ENCODE measurements at regions not wholly inside any gene's neighbourhood (a gene's known extent, or its start where the extent isn't known, plus 50 kb on each side); places are given as distances from the start of the nearest gene placed in this dataset.

DNA sequence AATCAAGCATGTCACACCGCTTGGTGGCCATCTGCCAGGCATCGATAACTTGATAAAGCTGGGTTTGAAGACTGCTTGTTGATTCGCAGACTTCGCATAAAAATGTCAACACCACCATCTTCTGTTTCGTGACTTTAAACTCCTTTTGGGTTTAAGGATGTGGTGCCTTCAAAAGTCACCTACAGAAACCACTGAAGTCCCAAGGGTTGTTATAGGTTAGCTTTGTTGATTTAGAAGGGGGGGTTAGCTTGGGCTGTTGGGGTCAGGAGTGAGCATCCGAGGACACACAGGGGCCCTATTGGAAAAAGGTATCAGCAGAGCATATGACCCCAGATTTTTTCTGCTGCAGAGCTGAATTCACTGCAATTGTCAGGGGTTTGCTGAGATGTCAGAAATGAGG, 76.7 kb upstream of the SSTR4 start:
- ChIA-PET POLR2A (no interaction called here), CTCF (no interaction called here)
- peaks cover 0 to 10% of the 10 kb centered on the region in 2 experiments for H3K9me3 ChIP-seq (ENCODE audit: control insufficient read depth in 1 of 2, insufficient read depth in 1 of 2, low read length in 2 of 2)
- ATAC-seq (ENCODE audit: poor library complexity) (no peak), DNase-seq (no peak)
- peaks cover 0 to 2% of the 10 kb centered on the region in 2 experiments for H3K27me3 ChIP-seq (ENCODE audit: control insufficient read depth in 1 of 2, insufficient read depth in 2 of 2, low read length in 2 of 2)
- intact Hi-C loops (cut with DNase I, micrococcal nuclease), result no loop called here
- no peaks in the 10 kb centered on the region for H3K4me1 ChIP-seq (ENCODE audit: insufficient read depth, low read length)
- Mint-ChIP-seq H3K27me3 (no peaks in the 10 kb centered on the region), H3K4me3 (no peak overlapping the region), H3K9me3 (no peaks in the 10 kb centered on the region), H3K27ac (no peak overlapping the region), H3K4me1 (ENCODE audit: low read depth) (no peaks in the 10 kb centered on the region), H3K36me3 (ENCODE audit: low read depth) (no peaks in the 10 kb centered on the region)
- no peak overlapping the region for H3K27ac ChIP-seq (ENCODE audit: low read depth in 1 of 2, low read length in 2 of 2)
- H3K36me3 ChIP-seq (ENCODE audit: insufficient read depth, low read length), result no peaks in the 10 kb centered on the region
- H3K4me3 ChIP-seq (ENCODE audit: low read length), result no peak overlapping the region
- TF ChIP-seq, protein P1, sequence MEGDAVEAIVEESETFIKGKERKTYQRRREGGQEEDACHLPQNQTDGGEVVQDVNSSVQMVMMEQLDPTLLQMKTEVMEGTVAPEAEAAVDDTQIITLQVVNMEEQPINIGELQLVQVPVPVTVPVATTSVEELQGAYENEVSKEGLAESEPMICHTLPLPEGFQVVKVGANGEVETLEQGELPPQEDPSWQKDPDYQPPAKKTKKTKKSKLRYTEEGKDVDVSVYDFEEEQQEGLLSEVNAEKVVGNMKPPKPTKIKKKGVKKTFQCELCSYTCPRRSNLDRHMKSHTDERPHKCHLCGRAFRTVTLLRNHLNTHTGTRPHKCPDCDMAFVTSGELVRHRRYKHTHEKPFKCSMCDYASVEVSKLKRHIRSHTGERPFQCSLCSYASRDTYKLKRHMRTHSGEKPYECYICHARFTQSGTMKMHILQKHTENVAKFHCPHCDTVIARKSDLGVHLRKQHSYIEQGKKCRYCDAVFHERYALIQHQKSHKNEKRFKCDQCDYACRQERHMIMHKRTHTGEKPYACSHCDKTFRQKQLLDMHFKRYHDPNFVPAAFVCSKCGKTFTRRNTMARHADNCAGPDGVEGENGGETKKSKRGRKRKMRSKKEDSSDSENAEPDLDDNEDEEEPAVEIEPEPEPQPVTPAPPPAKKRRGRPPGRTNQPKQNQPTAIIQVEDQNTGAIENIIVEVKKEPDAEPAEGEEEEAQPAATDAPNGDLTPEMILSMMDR (IDR thresholded peaks at IDR 0.05), result no peak

DNA sequence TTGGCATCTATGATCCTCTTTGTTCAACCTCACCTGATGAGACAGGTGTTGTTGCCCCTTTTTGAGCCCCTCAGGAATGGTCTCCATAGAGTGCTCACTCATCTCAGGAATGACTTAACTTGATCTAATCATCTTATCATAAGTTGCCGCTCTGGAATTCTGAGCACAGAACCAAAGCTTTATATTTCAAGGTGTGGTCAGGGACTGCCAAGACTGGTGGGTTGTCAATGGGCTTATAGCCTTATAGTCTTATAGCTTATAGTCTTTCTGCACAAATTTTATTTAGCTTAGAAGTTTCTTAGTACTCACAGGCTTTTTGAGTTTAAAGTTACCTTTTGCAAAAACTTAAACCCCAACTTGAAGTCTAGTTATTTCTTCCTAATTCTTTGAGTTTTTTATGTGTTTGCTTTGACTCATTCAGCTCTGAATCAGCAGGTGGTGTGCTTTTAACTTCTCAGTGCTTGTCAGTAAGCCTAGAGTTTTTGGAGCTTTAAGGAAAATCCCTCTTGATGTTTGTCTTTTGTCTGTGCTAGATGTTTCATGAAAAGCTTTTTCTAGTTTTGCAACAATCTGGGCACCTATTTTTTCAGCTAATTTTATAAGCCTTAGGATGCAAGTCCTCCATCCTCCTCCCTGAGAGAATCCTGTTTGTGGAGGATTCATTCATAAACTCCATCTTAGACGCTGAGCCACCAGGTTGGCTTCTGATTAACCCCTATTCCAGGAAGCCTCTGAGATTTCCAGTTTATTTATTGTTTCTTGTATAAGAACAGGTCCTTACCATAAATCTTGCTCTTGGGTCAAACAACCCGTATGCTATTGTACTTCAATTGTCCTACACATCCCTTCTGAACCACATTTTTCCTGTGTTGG, 72.3 kb upstream of the SSTR4 start:
- no peaks in the 10 kb centered on the region for H3K36me3 ChIP-seq (ENCODE audit: insufficient read depth, low read length)
- H3K4me3 ChIP-seq (ENCODE audit: low read length), result no peak overlapping the region
- ChIA-PET CTCF (no interaction called here), POLR2A (no interaction called here)
- no peak overlapping the region for H3K4me3 Mint-ChIP-seq
- no peaks in the 10 kb centered on the region for H3K36me3 Mint-ChIP-seq (ENCODE audit: low read depth)
- no peak overlapping the region for H3K27ac Mint-ChIP-seq
- H3K27me3 ChIP-seq (ENCODE audit: control insufficient read depth in 1 of 2, insufficient read depth in 2 of 2, low read length in 2 of 2), result peaks cover 0 to 7% of the 10 kb centered on the region in 2 experiments
- peaks cover 0 to 2% of the 10 kb centered on the region in 2 experiments for H3K9me3 ChIP-seq (ENCODE audit: control insufficient read depth in 1 of 2, insufficient read depth in 1 of 2, low read length in 2 of 2)
- ATAC-seq (ENCODE audit: poor library complexity), result no peak
- H3K27ac ChIP-seq (ENCODE audit: low read depth in 1 of 2, low read length in 2 of 2), result no peak overlapping the region
- H3K27me3 Mint-ChIP-seq, result peaks cover 4% of the 10 kb centered on the region
- no peak for DNase-seq
- intact Hi-C loops (cut with DNase I, micrococcal nuclease), result no loop called here
- H3K9me3 Mint-ChIP-seq, result peaks cover 2% of the 10 kb centered on the region
- no peaks in the 10 kb centered on the region for H3K4me1 Mint-ChIP-seq (ENCODE audit: low read depth)
- H3K4me1 ChIP-seq (ENCODE audit: insufficient read depth, low read length), result no peaks in the 10 kb centered on the region
- TF ChIP-seq, protein P1 (IDR thresholded peaks at IDR 0.05), result no peak

DNA sequence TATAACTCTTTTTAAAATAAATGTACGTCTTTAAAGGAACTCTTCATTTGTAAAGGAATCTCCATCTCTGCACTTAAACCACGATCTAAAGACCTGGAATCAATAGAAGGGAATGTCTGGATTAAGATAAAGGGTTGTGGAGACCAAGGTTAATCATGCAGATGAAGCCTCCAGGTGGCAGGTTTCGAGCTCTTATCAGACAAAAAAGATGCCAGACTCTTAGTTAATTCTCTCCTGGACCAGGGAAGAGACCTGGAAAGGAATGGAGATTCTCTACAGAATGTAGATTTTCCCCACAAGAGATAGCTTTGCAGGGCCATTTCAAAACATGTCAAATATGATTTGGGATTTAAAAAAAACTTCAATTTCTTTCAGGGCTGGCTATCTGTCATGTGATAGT, 71.5 kb upstream of the SSTR4 start:
- Histone ChIP-seq H3K27ac (ENCODE audit: low read depth in 1 of 2, low read length in 2 of 2) (no peak overlapping the region), H3K27me3 (ENCODE audit: control insufficient read depth in 1 of 2, insufficient read depth in 2 of 2, low read length in 2 of 2) (peaks cover 0 to 7% of the 10 kb centered on the region in 2 experiments), H3K9me3 (ENCODE audit: control insufficient read depth in 1 of 2, insufficient read depth in 1 of 2, low read length in 2 of 2) (no peaks in the 10 kb centered on the region), H3K4me1 (ENCODE audit: insufficient read depth, low read length) (no peaks in the 10 kb centered on the region), H3K4me3 (ENCODE audit: low read length) (no peak overlapping the region), H3K36me3 (ENCODE audit: insufficient read depth, low read length) (no peaks in the 10 kb centered on the region)
- POLR2A ChIA-PET, result no interaction called here
- DNase-seq, result no peak
- Mint-ChIP-seq H3K4me3 (no peak overlapping the region), H3K27ac (no peak overlapping the region), H3K36me3 (ENCODE audit: low read depth) (no peaks in the 10 kb centered on the region), H3K9me3 (peaks cover 2% of the 10 kb centered on the region), H3K4me1 (ENCODE audit: low read depth) (no peaks in the 10 kb centered on the region), H3K27me3 (peaks cover 4% of the 10 kb centered on the region)
- CTCF ChIA-PET, result no interaction called here
- TF ChIP-seq, protein P1 (IDR thresholded peaks at IDR 0.05), result no peak
- ATAC-seq (ENCODE audit: poor library complexity), result no peak
- intact Hi-C loops (cut with DNase I, micrococcal nuclease), result no loop called here

Measured in CD4-positive, alpha-beta T cell (primary cell).